HG03442 (cell line): ENCODE measurements at regions not wholly inside any gene's neighbourhood (a gene's known extent, or its start where the extent isn't known, plus 50 kb on each side); places are given as distances from the start of the nearest gene placed in this dataset.

Source experiments
- ATAC-seq: cut with Tn5 transposase; IDR thresholded peaks from one replicate; pipeline ENCODE4 v1.9.1; 2021; ENCODE audit warnings: mild to moderate bottlenecking, moderate library complexity; ENCODE audit not compliant: unreplicated experiment

GRCh38 chrX:38856670-38857265 lies 55.5 kb downstream of the MID1IP1 start:
- ATAC-seq, result no peak

GRCh38 chrX:38857736-38858523 lies 56.7 kb downstream of the MID1IP1 start:
- ATAC-seq, result no peak

- ATAC-seq, result no peak
Observed at GRCh38 chrX:38859602-38860001, 58.3 kb downstream of the MID1IP1 start.

GRCh38 chrX:38860106-38861013 lies 59.1 kb downstream of the MID1IP1 start:
- no peak for ATAC-seq

- no peak for ATAC-seq
Observed at GRCh38 chrX:38861489-38861888, 60.2 kb downstream of the MID1IP1 start.

GRCh38 chrX:38862100-38862499 lies 60.8 kb downstream of the MID1IP1 start:
- no peak for ATAC-seq

GRCh38 chrX:38864165-38864564 lies 62.9 kb downstream of the MID1IP1 start:
- ATAC-seq, result no peak

GRCh38 chrX:38868321-38868720 lies 67.1 kb downstream of the MID1IP1 start:
- ATAC-seq, result no peak

- ATAC-seq, result no peak
Observed at GRCh38 chrX:38868941-38869401, 67.7 kb downstream of the MID1IP1 start.

- no peak for ATAC-seq
Observed at GRCh38 chrX:38870361-38870895, 69.2 kb downstream of the MID1IP1 start.

- ATAC-seq, result no peak
Observed at GRCh38 chrX:38871129-38872029, 70.1 kb downstream of the MID1IP1 start.

GRCh38 chrX:38877366-38877765 lies 76.1 kb downstream of the MID1IP1 start:
- no peak for ATAC-seq

- no peak for ATAC-seq
Observed at GRCh38 chrX:38878641-38879340, 77.5 kb downstream of the MID1IP1 start.

GRCh38 chrX:38879631-38880220 lies 78.5 kb downstream of the MID1IP1 start:
- peak; percentile 43 for ATAC-seq

- ATAC-seq, result no peak
Observed at GRCh38 chrX:38880296-38880854, 79.1 kb downstream of the MID1IP1 start.

GRCh38 chrX:38881066-38881465 lies 79.8 kb downstream of the MID1IP1 start:
- ATAC-seq, result no peak

- ATAC-seq, result peak; percentile 50
Observed at GRCh38 chrX:38881727-38882126, 80.5 kb downstream of the MID1IP1 start.

GRCh38 chrX:38882894-38883626 lies 81.8 kb downstream of the MID1IP1 start:
- no peak for ATAC-seq
